ENCODE measurements at regions not wholly inside any gene's neighbourhood (a gene's known extent, or its start where the extent isn't known, plus 50 kb on each side); places are given as distances from the start of the nearest gene placed in this dataset.

DNA sequence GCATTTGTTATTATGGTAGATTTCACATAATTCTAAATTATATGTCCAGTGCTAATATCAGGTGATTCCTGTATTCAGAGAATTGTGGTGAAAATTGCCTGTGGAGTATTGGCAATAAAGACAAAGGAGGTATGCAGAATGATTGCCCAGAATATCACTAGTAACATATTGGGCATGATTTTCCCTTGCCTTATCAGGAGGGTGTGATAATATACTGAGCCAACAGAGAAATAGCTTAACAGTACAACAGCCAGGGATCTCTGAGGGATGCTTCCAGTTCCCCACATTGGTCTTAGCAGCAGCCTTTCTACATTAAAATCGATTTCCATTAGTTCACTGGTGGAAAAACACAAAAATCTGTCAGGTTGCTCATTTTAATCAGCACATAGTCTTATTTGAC lies 122.9 kb upstream of the COL3A1 start:
- TF ChIP-seq, protein P1, sequence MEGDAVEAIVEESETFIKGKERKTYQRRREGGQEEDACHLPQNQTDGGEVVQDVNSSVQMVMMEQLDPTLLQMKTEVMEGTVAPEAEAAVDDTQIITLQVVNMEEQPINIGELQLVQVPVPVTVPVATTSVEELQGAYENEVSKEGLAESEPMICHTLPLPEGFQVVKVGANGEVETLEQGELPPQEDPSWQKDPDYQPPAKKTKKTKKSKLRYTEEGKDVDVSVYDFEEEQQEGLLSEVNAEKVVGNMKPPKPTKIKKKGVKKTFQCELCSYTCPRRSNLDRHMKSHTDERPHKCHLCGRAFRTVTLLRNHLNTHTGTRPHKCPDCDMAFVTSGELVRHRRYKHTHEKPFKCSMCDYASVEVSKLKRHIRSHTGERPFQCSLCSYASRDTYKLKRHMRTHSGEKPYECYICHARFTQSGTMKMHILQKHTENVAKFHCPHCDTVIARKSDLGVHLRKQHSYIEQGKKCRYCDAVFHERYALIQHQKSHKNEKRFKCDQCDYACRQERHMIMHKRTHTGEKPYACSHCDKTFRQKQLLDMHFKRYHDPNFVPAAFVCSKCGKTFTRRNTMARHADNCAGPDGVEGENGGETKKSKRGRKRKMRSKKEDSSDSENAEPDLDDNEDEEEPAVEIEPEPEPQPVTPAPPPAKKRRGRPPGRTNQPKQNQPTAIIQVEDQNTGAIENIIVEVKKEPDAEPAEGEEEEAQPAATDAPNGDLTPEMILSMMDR (IDR thresholded peaks at IDR 0.05), result no peak

DNA sequence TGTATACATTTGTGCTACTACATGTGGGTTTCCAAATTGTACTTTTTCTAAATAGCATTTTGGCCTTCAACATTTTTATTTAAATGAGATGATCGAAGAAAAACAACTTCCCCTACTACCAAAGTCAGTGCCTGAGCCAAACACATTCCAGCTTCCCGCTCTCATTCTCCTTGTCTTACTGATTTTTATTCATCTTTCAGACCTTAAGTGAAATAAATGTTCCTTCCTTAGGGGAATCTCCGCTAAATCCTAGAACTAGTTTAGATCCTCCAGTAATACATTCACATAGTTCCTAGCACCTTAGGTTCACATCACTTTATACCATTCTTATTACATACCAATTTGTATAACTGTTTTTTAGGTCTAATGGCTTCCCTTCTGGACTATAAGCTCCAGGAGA lies 122.3 kb upstream of the COL3A1 start:
- Histone ChIP-seq H3K27me3 (replicated peaks; ENCODE audit: insufficient read depth) (no peaks in the 10 kb centered on the region), H3K36me3 (no peaks in the 10 kb centered on the region), H3K4me3 (no peak overlapping the region), H3K4me1 (ENCODE audit: control insufficient read depth in 1 of 2, low read depth in 2 of 2) (peaks cover 0 to 9% of the 10 kb centered on the region in 2 donors), H3K27ac (no peak overlapping the region), H3K9me3 (no peaks in the 10 kb centered on the region)
- ATAC-seq (ENCODE audit: insufficient number of reproducible peaks, low FRiP score, low read depth) (no peak), DNase-seq (ENCODE audit: low spot score) (no peak)
- TF ChIP-seq, protein P1 (IDR thresholded peaks at IDR 0.05), result no peak

More for the DNA sequence above, 122.9 kb upstream of the COL3A1 start:
- ATAC-seq (ENCODE audit: insufficient number of reproducible peaks, low FRiP score, low read depth) (no peak), DNase-seq (ENCODE audit: low spot score) (no peak)
- no peak overlapping the region for H3K4me3 ChIP-seq
- peaks cover 0 to 9% of the 10 kb centered on the region in 2 donors for H3K4me1 ChIP-seq (ENCODE audit: control insufficient read depth in 1 of 2, low read depth in 2 of 2)
- H3K27ac ChIP-seq, result no peak overlapping the region
- H3K27me3 ChIP-seq (replicated peaks; ENCODE audit: insufficient read depth), result no peaks in the 10 kb centered on the region
- no peaks in the 10 kb centered on the region for H3K9me3 ChIP-seq
- no peaks in the 10 kb centered on the region for H3K36me3 ChIP-seq

DNA sequence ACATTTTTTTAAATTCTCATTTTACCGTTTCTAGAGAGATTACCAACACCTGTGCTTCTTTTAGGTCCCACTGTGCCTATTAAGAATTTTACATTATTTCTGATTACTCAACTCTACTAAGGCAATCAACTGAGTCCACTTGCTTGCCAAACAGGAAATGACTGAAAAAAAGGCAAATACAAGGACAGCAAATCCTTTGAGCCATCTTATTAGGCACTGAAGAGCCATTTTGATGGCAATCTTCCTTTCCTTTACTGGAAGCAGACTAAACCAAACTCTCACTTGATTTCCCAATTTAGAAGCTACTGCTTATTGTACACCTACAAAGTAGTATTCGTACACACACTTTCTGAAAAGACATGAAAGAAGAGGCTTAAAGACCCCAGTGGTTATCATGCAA lies 121.4 kb upstream of the COL3A1 start:
- Histone ChIP-seq H3K27ac (no peak overlapping the region), H3K4me3 (no peak overlapping the region), H3K4me1 (ENCODE audit: control insufficient read depth in 1 of 2, low read depth in 2 of 2) (peaks cover 0 to 9% of the 10 kb centered on the region in 2 donors), H3K9me3 (no peaks in the 10 kb centered on the region), H3K27me3 (replicated peaks; ENCODE audit: insufficient read depth) (no peaks in the 10 kb centered on the region), H3K36me3 (no peaks in the 10 kb centered on the region)
- ATAC-seq (ENCODE audit: insufficient number of reproducible peaks, low FRiP score, low read depth), result no peak
- DNase-seq (ENCODE audit: low spot score), result no peak
- TF ChIP-seq, protein P1 (IDR thresholded peaks at IDR 0.05), result no peak

DNA sequence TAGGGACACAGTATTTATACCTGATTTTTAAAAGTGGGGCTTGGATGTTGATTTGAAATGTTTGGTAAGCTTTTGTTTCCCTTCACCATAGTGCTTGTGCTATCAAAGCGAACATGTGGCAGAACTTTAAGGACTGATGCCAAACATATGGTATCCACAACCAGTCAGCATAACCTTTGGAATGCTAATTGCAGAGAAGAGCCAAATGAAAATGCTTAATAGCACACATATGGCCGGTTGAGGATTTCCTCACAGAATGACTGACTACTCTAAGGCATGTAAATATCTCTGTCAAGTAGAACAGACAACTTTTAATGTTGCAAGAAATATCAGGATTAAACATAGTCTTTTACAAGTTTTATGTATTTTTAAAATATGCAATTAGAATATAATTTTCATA lies 120.9 kb upstream of the COL3A1 start:
- H3K27ac ChIP-seq, result no peak overlapping the region
- no peak for DNase-seq (ENCODE audit: low spot score)
- no peak overlapping the region for H3K4me3 ChIP-seq
- no peaks in the 10 kb centered on the region for H3K36me3 ChIP-seq
- TF ChIP-seq, protein P1 (IDR thresholded peaks at IDR 0.05), result no peak
- no peaks in the 10 kb centered on the region for H3K27me3 ChIP-seq (replicated peaks; ENCODE audit: insufficient read depth)
- ATAC-seq (ENCODE audit: insufficient number of reproducible peaks, low FRiP score, low read depth), result no peak
- H3K9me3 ChIP-seq, result no peaks in the 10 kb centered on the region
- H3K4me1 ChIP-seq (ENCODE audit: control insufficient read depth in 1 of 2, low read depth in 2 of 2), result peaks cover 0 to 7% of the 10 kb centered on the region in 2 donors

DNA sequence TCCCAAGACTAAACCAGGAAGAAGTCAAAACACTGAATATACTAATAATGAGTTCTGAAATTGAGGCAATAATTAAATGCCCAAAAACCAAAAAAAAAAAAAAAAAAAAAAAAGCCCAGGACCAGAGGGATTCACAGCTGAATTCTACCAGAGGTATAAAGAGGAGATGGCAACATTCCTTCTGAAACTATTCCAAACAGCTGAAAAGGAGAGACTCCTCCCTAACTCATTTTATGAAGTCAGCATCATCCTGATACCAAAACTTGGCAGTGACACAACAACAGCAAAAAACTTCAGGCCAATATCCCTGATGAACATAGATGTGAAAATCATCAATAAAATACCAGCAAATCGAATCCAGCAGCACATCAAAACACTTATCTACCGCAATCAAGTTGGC lies 108.5 kb upstream of the COL3A1 start:
- Histone ChIP-seq H3K27ac (no peak overlapping the region), H3K9me3 (no peaks in the 10 kb centered on the region), H3K36me3 (no peaks in the 10 kb centered on the region), H3K4me1 (ENCODE audit: control insufficient read depth in 1 of 2, low read depth in 2 of 2) (peaks cover 15 to 18% of the 10 kb centered on the region in 2 donors), H3K4me3 (no peak overlapping the region), H3K27me3 (replicated peaks; ENCODE audit: insufficient read depth) (no peaks in the 10 kb centered on the region)
- no peak for DNase-seq (ENCODE audit: low spot score)
- TF ChIP-seq, protein P1 (IDR thresholded peaks at IDR 0.05), result no peak
- no peak for ATAC-seq (ENCODE audit: insufficient number of reproducible peaks, low FRiP score, low read depth)
